Pons (tissue), 1 donor: ENCODE measurements at regions not wholly inside any gene's neighbourhood (a gene's known extent, or its start where the extent isn't known, plus 50 kb on each side); places are given as distances from the start of the nearest gene placed in this dataset.

Experiments used
- DNase-seq: peaks from one replicate; pipeline ENCODE4 v3.0.0-alpha.2; 2016; ENCODE audit warnings: low spot score

DNA sequence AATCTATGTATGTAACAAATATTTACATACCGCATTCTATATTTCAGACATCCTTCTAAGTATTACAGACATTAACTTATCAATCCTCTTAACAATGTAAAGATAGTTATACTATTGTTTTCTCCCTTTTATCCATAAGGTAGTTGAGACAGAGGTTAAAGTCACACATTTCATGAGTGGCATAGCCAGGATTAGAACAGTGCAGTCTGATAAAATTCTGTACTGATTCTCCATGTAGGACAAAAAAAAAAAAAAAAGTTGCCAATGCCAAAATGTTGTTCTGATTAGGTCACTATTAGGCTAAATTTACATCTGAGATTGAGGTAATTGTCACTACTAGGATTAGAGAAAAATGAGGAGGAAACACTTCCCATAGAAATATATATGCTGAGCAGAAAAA lies 629.2 kb downstream of the OTOL1 start:
- no peak for DNase-seq

DNA sequence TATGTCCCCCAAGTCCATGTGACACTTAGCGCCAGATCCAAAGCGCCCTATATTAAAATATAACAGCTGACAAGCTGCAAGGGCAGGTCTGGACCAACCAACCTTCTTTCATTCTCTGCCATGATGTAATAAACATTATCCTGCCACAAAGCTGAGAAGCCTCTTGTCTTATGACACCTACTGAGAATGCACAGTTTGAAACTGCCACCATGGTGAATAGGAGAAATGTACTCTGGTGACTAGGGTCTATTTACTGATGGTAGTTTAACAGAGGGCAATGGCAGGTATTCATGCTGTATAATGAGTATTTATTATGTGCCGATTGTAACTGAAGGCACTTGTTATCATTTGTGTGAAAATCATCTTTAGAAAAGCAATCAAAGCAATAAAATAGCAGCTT lies 634.0 kb downstream of the OTOL1 start:
- no peak for DNase-seq

DNA sequence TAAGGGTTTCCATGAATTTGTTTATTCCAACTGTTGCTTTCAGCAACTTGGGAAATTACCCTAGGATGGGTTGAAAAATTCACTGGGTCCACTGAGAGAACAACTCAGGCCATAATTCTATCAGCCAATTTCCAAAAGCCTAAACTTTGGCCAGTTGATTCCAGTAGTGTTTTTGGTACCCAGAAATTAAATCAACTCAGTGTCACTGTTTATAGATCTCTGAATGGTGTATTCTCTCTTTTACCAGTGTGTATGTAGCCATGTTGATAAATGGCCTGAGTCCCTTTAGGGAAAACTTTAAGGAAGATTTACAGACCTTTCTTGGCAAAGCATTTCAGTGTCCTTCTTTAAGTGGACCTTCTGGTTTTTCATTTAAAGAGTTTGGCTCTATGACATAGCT lies 636.4 kb downstream of the OTOL1 start:
- DNase-seq, result no peak

DNA sequence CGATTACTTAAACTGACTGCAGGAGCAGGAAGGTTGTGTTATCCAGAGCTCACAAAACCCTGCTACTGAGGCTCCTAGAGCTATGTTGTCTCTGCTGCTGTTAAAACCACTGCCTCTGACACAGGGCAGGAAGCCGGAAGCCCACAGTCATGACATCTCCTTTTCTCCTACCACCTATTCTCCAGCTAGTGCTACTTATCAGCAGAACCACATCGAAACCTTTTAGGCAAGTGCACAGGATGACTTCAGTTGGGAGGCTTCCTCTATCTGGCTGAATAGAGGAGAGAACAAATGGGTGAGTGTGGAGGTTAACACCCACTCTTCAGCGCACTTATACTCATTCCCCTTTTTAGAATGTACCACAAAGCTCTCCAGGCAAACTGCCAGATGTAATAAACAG lies 638.0 kb downstream of the OTOL1 start:
- DNase-seq, result no peak

DNA sequence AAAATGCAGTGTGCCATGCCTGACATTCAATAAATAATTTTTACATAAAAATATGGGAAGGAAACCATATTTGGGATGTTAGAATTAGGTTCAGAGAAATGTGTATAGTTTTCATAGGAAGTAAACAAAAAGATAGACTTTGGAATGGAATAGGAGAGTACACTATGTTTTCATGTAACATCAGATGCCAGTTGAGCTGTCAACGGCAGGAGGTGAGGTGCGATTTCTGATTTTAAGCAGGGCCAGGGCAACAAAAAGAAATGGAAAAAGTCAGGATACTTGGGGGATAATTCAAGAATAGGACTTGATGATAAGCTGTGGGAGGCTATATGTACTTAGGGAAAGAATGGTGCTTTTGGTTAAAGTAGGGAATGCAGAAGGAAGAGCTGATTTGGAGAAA lies 639.5 kb downstream of the OTOL1 start:
- no peak for DNase-seq

DNA sequence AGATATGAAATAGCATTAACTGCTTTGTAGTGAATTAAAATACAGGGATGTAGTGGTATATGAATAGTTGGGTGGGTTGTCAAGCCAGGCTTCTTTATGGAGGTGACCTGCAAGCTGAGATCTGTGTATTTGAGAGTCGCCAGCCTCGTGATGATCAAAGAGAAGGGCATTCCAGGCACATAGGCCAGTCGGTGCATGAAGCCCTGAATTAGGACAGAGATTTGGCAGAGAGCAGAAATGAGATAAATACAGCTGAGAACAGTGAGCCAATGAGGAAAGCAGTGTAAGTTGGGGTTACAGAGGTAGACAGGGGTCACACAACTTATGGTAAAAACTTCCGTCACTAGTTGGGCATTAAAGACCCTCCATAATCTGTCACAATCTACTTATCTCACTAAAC lies 641.9 kb downstream of the OTOL1 start:
- no peak for DNase-seq

DNA sequence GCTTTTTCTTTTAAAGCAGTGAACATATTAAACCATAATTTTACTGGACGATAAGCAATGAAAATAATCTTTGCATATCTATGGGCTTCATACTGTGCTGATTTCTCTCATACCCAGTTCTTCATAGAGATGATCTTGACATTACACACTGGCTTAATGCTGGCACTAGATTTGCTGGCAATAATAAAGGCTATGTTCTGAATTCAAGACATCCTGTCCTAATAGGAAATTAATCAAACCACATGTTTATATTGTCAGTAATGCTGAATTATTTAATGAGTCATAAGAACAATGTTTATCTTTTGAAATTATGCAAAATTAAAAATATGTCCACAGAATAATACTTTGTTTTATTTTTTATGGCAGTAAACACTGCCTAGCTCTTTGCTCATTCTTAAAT lies 643.2 kb downstream of the OTOL1 start:
- DNase-seq, result no peak

DNA sequence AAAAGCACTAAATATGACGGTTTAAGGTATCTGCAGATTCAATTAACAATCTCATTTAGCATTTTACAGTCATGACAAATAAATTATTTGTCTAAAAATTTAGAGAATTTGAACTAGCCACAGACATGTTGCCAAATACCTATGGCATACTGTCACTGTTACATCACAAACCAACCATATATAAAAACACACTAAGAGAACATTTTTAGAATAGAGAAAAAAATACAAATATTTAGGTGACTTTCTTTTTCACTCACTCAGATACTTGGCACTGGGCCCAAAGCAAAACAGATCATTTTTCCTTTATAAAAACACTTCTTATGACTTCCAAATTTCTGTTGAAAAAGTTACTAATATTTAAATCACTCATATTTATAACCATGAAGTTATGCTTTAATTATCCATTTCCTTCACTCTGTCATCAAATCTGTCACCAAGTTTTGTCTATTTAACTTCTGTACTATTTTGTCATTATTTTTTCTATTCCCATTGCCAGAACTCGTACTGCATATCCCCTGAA lies 644.7 kb downstream of the OTOL1 start:
- DNase-seq, result no peak

DNA sequence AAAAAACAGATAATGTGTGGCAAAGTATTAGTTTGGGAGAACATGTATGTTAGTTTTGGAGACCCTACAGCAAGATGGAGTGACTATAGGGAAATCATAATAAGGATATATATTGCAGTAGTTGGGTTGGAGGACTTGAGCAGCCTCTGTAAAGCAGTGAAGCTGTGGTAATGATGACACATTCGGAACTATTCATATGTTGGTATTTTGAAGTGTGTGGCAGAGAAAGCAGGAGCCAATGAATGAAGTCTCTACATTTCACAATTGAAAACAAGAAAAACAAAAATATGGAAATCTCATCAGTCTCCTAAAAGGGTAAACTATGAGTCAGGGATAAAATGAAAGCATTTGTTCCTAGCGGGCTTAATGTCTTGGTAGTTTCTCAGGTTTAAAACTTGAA lies 645.9 kb downstream of the OTOL1 start:
- no peak for DNase-seq

DNA sequence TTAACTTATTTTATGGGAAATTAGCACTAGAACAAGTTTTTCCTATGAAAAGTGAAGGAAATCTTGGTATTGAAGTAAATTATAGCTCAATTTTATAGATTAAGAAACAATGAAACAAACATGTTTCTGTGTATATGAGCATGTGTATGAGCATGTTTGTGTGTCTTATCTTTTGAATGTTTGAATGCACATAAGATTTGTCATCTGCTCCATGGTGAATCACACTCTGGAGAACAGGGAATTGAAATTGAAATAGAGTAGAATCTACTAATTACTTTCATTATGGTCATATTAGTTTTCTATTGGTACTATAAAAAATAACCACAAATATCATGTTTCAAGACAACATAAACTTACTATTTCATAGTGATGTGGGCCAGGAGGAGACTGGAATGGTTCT lies 646.6 kb downstream of the OTOL1 start:
- no peak for DNase-seq

DNA sequence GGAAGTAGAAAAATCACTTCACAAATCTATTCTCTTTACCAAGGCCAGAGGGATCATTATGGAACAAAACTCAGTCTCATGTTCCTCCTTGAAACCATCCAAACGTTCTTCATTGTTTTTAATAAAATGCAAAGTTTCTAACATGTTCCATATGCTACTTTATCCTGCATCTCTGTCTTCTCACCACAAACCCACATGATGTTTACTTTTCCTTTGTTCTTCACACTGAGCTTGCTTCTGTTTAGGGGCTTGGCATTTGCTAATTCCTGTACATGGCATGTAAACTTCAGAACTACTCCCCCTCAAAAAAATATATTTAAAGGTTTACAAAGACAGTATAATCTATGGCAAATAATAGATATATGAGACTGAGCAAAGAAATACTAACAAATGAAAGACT lies 651.4 kb downstream of the OTOL1 start:
- DNase-seq, result no peak

DNA sequence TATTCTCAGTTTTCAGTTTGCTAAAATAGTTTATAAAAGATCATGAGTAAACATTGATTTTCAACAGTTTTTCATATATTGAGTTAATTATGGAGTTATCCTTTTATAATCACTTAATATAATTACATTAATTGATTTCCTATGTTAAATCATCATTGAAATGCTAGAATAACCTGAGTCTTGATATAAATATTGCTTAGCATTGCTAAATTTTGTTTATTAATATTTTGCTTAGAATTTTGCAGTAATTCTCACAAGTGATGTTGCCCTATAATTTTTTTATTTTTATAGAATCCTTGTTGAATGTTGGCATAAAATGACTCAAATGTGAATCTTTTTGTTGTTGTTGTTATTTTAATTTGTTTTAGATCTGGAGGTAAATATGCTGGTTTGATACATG lies 654.2 kb downstream of the OTOL1 start:
- DNase-seq, result no peak

DNA sequence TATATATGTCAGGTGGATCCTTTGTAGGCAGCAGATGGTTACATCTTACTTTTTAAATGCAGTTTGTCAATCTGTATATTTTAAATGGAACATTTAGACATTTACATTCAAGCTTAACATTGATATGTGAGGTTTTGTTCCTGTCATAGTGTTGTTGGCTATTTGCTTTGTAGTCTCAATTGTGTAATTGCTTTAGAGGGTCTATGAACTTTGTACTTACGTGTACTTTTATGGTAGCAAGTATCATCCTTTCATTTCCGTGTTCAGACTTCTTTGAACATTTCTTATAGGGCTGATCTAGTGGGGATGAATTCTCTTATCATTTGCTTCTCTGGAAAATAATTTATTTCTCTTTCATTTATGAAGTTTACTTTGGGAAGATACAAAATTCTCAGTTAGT lies 656.0 kb downstream of the OTOL1 start:
- DNase-seq, result no peak

DNA sequence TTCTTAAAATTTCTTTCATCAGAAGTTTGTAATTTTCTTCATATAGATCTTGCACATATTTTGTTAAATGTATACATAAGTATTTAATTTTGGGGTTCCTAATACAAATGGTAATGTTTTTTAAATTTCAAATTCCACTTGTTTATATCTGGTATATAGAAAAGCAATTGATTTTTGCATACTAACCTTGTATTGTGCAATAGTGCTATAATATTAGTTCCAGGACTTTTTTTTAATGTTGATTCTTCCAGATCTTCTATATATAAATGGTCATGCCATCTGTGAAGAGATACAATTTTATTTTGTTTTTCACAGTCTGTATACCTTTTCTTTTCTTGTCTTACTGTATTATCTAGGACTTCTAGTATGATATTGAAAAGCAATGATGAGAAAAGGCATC lies 665.0 kb downstream of the OTOL1 start:
- DNase-seq, result no peak

DNA sequence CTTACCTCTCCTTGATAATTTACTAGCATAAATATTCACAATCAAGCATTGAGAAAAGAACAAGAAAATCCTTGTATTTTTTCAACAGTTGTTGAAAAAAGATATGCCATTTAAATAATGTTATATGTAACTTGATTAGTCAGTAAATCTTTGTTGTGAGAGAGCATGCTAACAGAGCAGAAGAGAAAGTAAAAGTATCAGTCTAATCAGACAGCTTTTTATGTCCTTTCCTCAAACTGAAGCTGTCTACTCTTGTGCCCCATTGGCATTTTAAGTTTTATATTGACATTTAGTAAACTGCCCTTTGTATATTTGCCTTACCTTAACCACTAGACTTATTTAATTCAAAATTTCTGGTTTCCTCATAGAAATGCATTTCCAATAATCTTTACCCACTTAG lies 668.7 kb downstream of the OTOL1 start:
- DNase-seq, result peak; percentile 6

DNA sequence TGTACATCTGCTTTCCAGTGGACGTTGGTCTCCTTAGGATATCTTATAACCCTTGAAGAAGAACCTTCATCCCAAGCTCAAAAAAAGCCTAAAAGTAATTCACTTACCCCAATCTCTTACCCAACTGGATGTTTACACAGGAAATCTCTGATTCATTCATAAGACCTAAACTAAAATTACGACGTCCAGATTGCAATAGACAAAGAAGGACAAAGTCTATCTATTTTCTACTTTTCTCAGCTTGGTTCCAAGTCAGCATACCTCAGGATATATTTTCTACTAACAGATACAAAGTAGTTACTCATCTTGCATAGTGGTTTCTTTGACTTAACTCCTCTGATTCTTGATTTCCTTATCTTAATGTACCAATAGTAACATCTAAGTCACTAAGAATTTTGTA lies 669.9 kb downstream of the OTOL1 start:
- no peak for DNase-seq

DNA sequence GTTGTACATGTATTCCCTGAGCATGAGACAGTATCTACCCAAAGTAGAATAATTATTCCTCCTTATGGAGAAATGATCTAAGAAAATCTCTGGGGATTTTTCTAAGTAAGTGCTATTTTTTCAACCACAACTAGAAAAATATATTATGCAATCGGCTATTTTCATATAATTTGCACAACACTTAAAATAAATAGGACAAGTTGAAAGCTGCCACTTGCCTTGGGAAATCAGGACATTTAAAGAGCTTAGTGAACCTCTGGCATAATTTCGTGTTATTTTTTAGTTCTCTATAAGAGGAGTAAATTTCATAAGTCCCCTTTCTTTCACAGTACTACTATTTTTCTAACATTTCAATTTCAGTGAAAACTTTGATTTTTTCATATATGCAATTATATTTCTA lies 672.1 kb downstream of the OTOL1 start:
- DNase-seq, result no peak

DNA sequence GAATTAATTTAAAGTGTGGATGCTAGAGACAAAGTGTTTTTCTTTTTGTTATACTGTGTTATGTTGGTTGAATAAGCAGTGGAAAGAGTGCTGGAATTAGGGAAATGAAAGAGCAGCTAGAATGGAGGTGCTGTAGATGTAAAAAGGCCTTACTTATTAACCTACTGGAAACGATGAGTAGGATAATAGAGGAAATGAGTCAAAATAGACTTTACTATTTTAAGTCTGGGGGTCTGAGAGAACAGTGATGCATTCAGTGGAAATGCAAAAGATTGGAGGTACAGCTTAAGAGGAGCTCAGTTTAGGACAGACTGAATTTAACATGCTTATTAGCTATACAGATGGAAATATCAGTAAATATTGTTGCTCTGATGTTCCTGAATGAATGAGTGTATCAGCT lies 674.0 kb downstream of the OTOL1 start:
- no peak for DNase-seq

DNA sequence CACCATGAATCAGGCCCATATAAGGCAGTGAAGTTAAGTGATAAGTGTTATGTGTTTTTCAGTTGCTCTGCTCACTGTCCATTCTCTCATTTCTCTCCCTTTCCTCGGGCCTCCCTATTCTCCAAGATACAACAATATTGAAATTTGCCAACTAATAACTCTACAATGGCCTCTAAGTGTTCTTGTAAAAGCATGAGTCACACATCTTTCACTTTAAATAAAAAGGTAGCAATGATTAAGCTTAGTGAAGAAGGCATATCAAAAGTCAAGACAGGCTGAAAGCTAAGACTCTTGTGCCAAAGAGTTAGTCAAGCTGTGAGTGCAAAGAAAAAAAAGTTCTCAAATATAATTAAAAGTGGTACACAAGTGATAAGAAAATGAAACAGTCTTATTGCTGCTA lies 675.4 kb downstream of the OTOL1 start:
- DNase-seq, result no peak

DNA sequence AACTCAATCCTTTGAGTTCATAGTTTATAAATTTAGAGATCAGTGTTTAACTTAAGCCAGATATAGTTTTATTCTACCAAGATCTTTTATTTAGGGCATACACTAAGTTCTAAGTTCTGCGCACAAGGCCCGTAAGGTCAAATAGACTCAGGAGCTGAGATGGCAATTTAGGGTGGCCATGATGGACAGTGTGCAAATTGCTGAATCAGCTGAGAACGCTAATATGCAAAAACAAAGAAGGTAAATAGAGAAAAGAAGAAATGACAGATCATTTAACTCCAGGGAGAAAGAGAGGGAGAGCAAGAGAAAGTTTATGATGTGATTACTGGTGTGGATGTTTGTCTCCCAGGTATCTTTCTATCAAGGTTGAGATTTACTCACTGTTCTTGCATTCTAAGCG lies 678.5 kb downstream of the OTOL1 start:
- DNase-seq, result no peak

DNA sequence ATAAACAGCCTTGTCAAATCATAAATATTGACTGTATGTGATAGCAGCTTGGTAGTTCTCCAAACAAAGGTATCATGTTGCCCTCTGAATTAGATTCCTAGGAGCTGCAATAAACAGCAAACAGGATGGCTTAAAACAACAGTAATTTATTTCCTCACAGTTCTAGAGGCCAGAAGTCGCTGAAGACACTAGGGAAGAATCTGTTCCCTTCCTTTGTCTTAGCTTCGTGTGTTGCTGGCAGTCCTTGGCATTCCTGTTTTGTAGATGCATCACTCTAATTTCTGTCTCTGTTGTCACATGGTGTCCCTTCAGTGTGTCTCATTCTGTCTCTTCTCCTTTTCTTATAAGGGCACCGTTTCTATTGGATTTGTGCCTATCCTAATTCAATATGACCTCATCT lies 679.3 kb downstream of the OTOL1 start:
- no peak for DNase-seq

DNA sequence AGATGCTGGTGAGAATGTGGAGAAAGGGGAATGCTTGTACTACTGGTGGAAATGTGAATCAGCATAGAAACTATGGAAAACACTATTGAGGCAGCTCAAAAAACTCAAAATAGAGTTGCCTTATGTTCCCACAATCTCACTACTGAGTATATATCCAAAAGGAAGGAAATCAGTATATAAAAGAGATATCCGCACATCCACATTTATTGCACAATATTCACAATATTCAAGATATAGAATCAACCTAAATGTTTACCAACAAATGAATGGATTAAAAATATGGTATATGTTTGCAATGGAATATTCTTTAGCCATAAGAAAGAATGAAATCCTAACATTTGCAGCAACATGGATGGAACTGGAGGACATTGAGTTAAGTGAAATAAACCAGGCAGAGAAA lies 686.8 kb downstream of the OTOL1 start:
- no peak for DNase-seq

DNA sequence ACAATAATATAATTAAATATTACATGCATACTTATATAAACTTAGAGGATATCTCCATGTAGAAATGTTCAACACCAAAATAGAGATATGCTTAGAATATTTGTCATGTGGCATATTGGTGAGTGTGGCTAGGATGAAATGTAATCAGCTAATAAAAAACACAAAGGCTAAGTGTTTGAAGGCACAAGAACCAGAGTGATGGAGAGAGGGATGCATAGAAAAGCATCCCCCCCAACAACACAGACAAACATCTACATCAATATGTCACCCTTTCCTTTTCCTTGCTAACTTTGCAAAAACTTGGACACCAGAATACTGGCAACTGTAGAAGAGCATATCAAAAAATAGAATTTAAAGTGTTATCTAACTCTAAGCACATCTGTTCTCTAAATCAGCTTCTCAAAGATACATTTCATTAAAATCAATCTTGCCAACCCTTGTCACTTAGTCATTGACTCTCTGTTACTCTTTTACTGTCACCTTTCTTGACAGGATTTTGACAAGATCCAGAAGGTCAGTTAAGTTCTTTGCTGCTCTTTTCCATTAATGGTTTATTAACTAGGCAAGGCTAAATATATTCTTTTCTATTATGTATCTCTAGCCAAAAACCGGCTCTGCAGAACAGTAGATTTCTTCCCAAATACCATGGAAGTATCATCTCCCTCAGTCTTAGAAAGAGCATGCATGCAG lies 695.9 kb downstream of the OTOL1 start:
- DNase-seq, result no peak
